ENCODE measurements at regions not wholly inside any gene's neighbourhood (a gene's known extent, or its start where the extent isn't known, plus 50 kb on each side); places are given as distances from the start of the nearest gene placed in this dataset.
"Not testable (repeated sequence)": the region's sequence is repeated elsewhere in the genome, so short reads cannot be mapped to it uniquely, and the experiment has no call there.

- DNase-seq (ENCODE audit: low read depth in 2 of 2), result no peak
Measured at GRCh38 chr12:131500564-131500963, 210.3 kb upstream of the SFSWAP start.

GRCh38 chr12:131505561-131505960 lies 205.3 kb upstream of the SFSWAP start:
- no peak for DNase-seq (ENCODE audit: low read depth in 2 of 2)

- no peak for DNase-seq (ENCODE audit: low read depth in 2 of 2)
Measured at GRCh38 chr12:131506426-131506825, 204.5 kb upstream of the SFSWAP start.

- DNase-seq (ENCODE audit: low read depth in 2 of 2), result no peak
Measured at GRCh38 chr12:131507094-131507493, 203.8 kb upstream of the SFSWAP start.

GRCh38 chr12:131507881-131508280 lies 203.0 kb upstream of the SFSWAP start:
- DNase-seq (ENCODE audit: low read depth in 2 of 2), result no peak

- no peak for DNase-seq (ENCODE audit: low read depth in 2 of 2)
Measured at GRCh38 chr12:131509701-131510100, 201.2 kb upstream of the SFSWAP start.

- DNase-seq (ENCODE audit: low read depth in 2 of 2), result no peak
Measured at GRCh38 chr12:131510431-131510830, 200.5 kb upstream of the SFSWAP start.

GRCh38 chr12:131511391-131511802 lies 199.5 kb upstream of the SFSWAP start:
- DNase-seq (ENCODE audit: low read depth in 2 of 2), result peak; percentile 28 to 79

GRCh38 chr12:131511803-131512561 lies 198.9 kb upstream of the SFSWAP start:
- DNase-seq (ENCODE audit: low read depth in 2 of 2), result no peak

GRCh38 chr12:131513606-131514005 lies 197.3 kb upstream of the SFSWAP start:
- DNase-seq (ENCODE audit: low read depth in 2 of 2), result no peak

GRCh38 chr12:131520553-131520952 lies 190.3 kb upstream of the SFSWAP start:
- not testable (repeated sequence) for DNase-seq (ENCODE audit: low read depth in 2 of 2)

- DNase-seq (ENCODE audit: low read depth in 2 of 2), result no peak
Measured at GRCh38 chr12:131521326-131521725, 189.6 kb upstream of the SFSWAP start.

GRCh38 chr12:131525795-131526508 lies 184.9 kb upstream of the SFSWAP start:
- DNase-seq (ENCODE audit: low read depth in 2 of 2), result no peak

- DNase-seq (ENCODE audit: low read depth in 2 of 2), result no peak
Measured at GRCh38 chr12:131527092-131527491, 183.8 kb upstream of the SFSWAP start.

- no peak for DNase-seq (ENCODE audit: low read depth in 2 of 2)
Measured at GRCh38 chr12:131527736-131528135, 183.2 kb upstream of the SFSWAP start.

- no peak for DNase-seq (ENCODE audit: low read depth in 2 of 2)
Measured at GRCh38 chr12:131528144-131528543, 182.7 kb upstream of the SFSWAP start.

- no peak for DNase-seq (ENCODE audit: low read depth in 2 of 2)
Measured at GRCh38 chr12:131528667-131529066, 182.2 kb upstream of the SFSWAP start.

- no peak for DNase-seq (ENCODE audit: low read depth in 2 of 2)
Measured at GRCh38 chr12:131529196-131530040, 181.5 kb upstream of the SFSWAP start.

- DNase-seq (ENCODE audit: low read depth in 2 of 2), result no peak
Measured at GRCh38 chr12:131530041-131530332, 180.9 kb upstream of the SFSWAP start.

GRCh38 chr12:131530422-131530821 lies 180.5 kb upstream of the SFSWAP start:
- no peak for DNase-seq (ENCODE audit: low read depth in 2 of 2)

GRCh38 chr12:131533139-131533538 lies 177.8 kb upstream of the SFSWAP start:
- no peak for DNase-seq (ENCODE audit: low read depth in 2 of 2)

- no peak for DNase-seq (ENCODE audit: low read depth in 2 of 2)
Measured at GRCh38 chr12:131535779-131536178, 175.1 kb upstream of the SFSWAP start.
